Fibroblast of lung (primary cell): ENCODE measurements at regions not wholly inside any gene's neighbourhood (a gene's known extent, or its start where the extent isn't known, plus 50 kb on each side); places are given as distances from the start of the nearest gene placed in this dataset.
A peak's percentile ranks its signal among the peaks of the same experiment; 100 is the strongest.

Source experiments
- DNase-seq, 2 donors: peaks; one replicate each; pipeline versions ENCODE4 v3.0.0 to v3.0.0-alpha.2; 2010; ENCODE audit warnings: low read depth in 2 of 2
- H2AFZ ChIP-seq: 2 replicates; pipeline ENCODE4 v1.5.1; 2012; ENCODE audit warnings: low read length, control low read depth, inconsistent platforms
- H3K27ac ChIP-seq: 2 replicates; pipeline ENCODE4 v1.5.1; 2011; ENCODE audit warnings: low read length, control low read depth; ENCODE audit not compliant: insufficient read depth
- H3K27me3 ChIP-seq: 2 replicates; pipeline ENCODE4 v1.5.1; 2011; ENCODE audit warnings: mild to moderate bottlenecking, low read length; ENCODE audit not compliant: control insufficient read depth, insufficient read depth
- H3K36me3 ChIP-seq: 2 replicates; pipeline ENCODE4 v1.5.1; 2011; ENCODE audit warnings: low read length; ENCODE audit not compliant: control insufficient read depth, insufficient read depth
- H3K4me1 ChIP-seq: 2 replicates; pipeline ENCODE4 v1.5.1; 2011; ENCODE audit warnings: low read length; ENCODE audit not compliant: control insufficient read depth, insufficient read depth; ENCODE audit errors: extremely low read depth
- H3K4me2 ChIP-seq: 2 replicates; pipeline ENCODE4 v1.5.1; 2011; ENCODE audit warnings: low read length, control low read depth; ENCODE audit not compliant: insufficient read depth; ENCODE audit errors: extremely low read depth
- H3K4me3 ChIP-seq, 4 experiments: fragments of 200-600 bp in 1 of 4; sonication (generic) in 1 of 4; replicated peaks in 1 of 4; 2 replicates each; pipeline ENCODE4 v1.5.1; 2011 to 2016; ENCODE audit warnings: low read length in 4 of 4, low read depth in 3 of 4, mild to moderate bottlenecking in 3 of 4, control low read depth in 2 of 4, inconsistent platforms in 1 of 4, mixed read lengths in 1 of 4; ENCODE audit not compliant: insufficient read depth in 1 of 4; ENCODE audit errors: control extremely low read depth in 1 of 4
- H3K79me2 ChIP-seq: 2 replicates; pipeline ENCODE4 v1.5.1; 2012; ENCODE audit warnings: mild to moderate bottlenecking, low read length, inconsistent platforms; ENCODE audit not compliant: control insufficient read depth, insufficient read depth
- H3K9ac ChIP-seq: 2 replicates; pipeline ENCODE4 v1.5.1; 2011; ENCODE audit warnings: mild to moderate bottlenecking, low read length, control low read depth; ENCODE audit not compliant: insufficient read depth
- H3K9me3 ChIP-seq: 2 replicates; pipeline ENCODE4 v1.5.1; 2012; ENCODE audit warnings: low read depth, low read length; ENCODE audit not compliant: control insufficient read depth, insufficient read depth
- H4K20me1 ChIP-seq: 2 replicates; pipeline ENCODE4 v1.5.1; 2011; ENCODE audit warnings: low read length; ENCODE audit not compliant: control insufficient read depth, insufficient read depth; ENCODE audit errors: extremely low read depth
- CTCF ChIP-seq, 2 donors: IDR thresholded peaks in 1 of 2; conservative IDR thresholded peaks in 1 of 2; 1 replicate in 1 of 2; 2 replicates in 1 of 2; pipeline ENCODE4 v1.5.1; 2011 to 2012; ENCODE audit warnings: low read length in 2 of 2, control low read depth in 1 of 2, inconsistent platforms in 1 of 2, low read depth in 1 of 2, mild to moderate bottlenecking in 1 of 2
- EZH2 ChIP-seq: IDR thresholded peaks from 2 replicates; pipeline ENCODE4 v1.5.1; 2012; ENCODE audit warnings: low read length, control low read depth, mild to moderate bottlenecking; ENCODE audit errors: missing control alignments

GRCh38 chr3:39671600-39671999 is 137.8 kb upstream of the MYRIP start:
- Histone ChIP-seq H3K27ac (no peak overlapping the region), H3K36me3 (no peaks in the 10 kb centered on the region), H3K9ac (no peak overlapping the region), H3K4me1 (no peaks in the 10 kb centered on the region), H3K27me3 (no peaks in the 10 kb centered on the region), H3K79me2 (no peaks in the 10 kb centered on the region), H3K4me3 (no peak overlapping the region), H3K9me3 (no peaks in the 10 kb centered on the region), H4K20me1 (no peaks in the 10 kb centered on the region), H2AFZ (no peak overlapping the region), H3K4me2 (no peak overlapping the region)
- no peak for DNase-seq
- TF ChIP-seq EZH2 (no peak), CTCF (conservative IDR thresholded peaks at IDR 0.05 in 1 of 2, IDR thresholded peaks at IDR 0.05 in 1 of 2; ENCODE audit: low read depth in 1 of 2, low read length in 2 of 2) (no peak)

- no peak overlapping the region for H3K4me3 ChIP-seq
- H3K27ac ChIP-seq, result no peak overlapping the region
- peak in 1 of 2 donors; percentile 2 for DNase-seq
- no peaks in the 10 kb centered on the region for H3K4me1 ChIP-seq
- no peak overlapping the region for H3K9ac ChIP-seq
- no peaks in the 10 kb centered on the region for H3K9me3 ChIP-seq
- no peak for TF ChIP-seq CTCF (conservative IDR thresholded peaks at IDR 0.05 in 1 of 2, IDR thresholded peaks at IDR 0.05 in 1 of 2; ENCODE audit: low read depth in 1 of 2, low read length in 2 of 2)
- no peak for TF ChIP-seq EZH2
- no peak overlapping the region for H3K4me2 ChIP-seq
- no peaks in the 10 kb centered on the region for H3K79me2 ChIP-seq
- no peaks in the 10 kb centered on the region for H3K36me3 ChIP-seq
- no peaks in the 10 kb centered on the region for H3K27me3 ChIP-seq
- no peaks in the 10 kb centered on the region for H4K20me1 ChIP-seq
- H2AFZ ChIP-seq, result no peak overlapping the region
These were observed 104.0 kb upstream of the MYRIP start for GRCh38 chr3:39705351-39705900.

GRCh38 chr3:39707314-39707909 is 102.0 kb upstream of the MYRIP start:
- Histone ChIP-seq H3K9me3 (no peaks in the 10 kb centered on the region), H3K79me2 (no peaks in the 10 kb centered on the region), H3K27me3 (no peaks in the 10 kb centered on the region), H3K36me3 (no peaks in the 10 kb centered on the region), H3K4me3 (no peak overlapping the region), H4K20me1 (no peaks in the 10 kb centered on the region), H3K27ac (no peak overlapping the region), H3K4me1 (no peaks in the 10 kb centered on the region), H2AFZ (no peak overlapping the region), H3K4me2 (no peak overlapping the region), H3K9ac (no peak overlapping the region)
- peak; percentile 17 to 23 for DNase-seq
- TF ChIP-seq CTCF (conservative IDR thresholded peaks at IDR 0.05 in 1 of 2, IDR thresholded peaks at IDR 0.05 in 1 of 2; ENCODE audit: low read depth in 1 of 2, low read length in 2 of 2) (peak; percentile 55 to 68), EZH2 (no peak)
